ENCODE measurements at regions not wholly inside any gene's neighbourhood (a gene's known extent, or its start where the extent isn't known, plus 50 kb on each side); places are given as distances from the start of the nearest gene placed in this dataset.
"Not testable (repeated sequence)": the region's sequence is repeated elsewhere in the genome, so short reads cannot be mapped to it uniquely, and the experiment has no call there.

GRCh38 chr16:17939723-17940122 lies 396.8 kb downstream of the NPIPA8 start:
- no peak for DNase-seq

- DNase-seq = no peak
These were observed 397.4 kb downstream of the NPIPA8 start for GRCh38 chr16:17939122-17939536.

DNA sequence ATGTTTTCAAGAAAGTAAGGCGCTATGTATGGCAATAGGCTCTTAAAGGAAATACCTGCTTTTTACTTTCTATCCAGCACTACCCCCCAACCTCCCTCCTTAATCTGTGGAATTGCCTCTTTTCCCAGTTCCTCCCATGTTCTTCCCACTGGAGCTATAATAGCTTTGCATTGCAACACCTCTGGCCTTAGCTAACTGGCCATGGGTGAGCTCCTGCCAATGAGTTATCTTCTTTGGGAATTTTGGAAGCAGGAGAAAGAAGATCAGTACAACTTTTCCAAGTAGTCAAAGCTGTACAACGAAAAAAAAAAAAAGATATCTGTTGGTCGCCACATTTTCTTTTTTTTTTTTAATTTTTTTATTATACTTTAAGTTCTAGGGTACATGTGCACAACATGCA lies 398.0 kb downstream of the NPIPA8 start:
- no peak for DNase-seq

GRCh38 chr16:17936766-17937402 lies 399.7 kb downstream of the NPIPA8 start:
- DNase-seq = no peak

DNA sequence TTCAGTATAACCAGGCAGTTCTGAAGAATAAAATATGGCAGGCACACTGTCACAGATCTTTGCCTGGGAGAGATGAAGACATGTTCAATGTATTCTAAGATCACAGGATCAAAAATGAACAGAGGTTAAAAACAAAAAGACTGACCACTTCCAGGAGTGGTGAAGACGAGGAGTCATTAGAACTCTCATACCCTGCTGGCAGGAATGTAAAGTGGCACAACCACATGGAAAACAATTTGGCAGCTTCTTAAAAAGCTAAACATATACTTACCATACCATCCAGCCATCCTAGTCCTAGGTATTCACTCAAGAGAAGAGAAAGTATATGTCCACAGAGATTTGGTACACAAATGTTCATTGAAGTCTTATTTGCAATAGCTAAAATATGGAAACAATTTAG lies 406.3 kb downstream of the NPIPA8 start:
- no peak for DNase-seq

DNA sequence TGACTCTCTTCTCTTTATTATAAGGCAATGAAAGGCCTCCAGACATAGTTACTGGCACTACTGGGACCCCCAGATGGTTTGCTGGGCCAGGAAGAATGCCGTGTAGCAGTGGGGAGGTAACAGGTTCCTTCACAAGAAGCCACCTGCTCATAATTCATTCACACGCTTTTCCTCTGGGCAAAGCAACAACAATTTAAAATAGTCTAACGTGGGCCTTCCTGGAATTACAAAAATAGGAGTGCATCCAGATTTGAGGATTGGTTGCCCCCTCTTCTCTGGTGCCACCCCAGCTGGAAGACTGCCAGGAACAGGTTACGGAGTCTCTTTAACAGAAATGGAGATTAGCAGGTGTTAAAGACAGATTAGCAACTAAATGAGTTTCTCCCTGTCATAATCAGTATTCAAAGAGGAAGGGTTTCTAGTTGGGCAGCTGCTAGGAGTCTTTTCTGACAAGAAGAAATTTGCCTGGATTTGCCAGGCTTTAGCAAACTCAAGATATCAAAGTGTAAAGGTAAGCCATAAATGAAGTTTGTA lies 409.6 kb downstream of the NPIPA8 start:
- DNase-seq = no peak

DNA sequence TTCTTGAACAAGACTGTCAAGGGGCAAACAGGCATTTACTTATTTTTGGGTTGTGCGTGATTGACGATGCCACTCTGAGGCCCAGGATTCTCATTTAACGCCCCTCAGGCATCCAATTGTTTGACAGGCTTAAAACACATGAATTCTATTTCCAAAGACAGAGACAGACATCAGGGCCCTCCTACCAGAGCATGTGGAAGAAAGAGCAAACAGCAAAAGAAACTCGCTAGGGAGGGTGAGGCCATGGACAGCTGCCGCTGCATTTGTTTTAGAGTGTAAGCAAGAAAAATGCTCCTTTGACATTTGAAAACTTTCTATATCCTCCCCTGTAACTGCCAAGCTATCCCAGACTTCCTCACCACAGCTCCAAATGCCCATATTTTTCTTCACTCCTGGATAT lies 410.1 kb downstream of the NPIPA8 start:
- no peak for DNase-seq

GRCh38 chr16:17925761-17926160 lies 410.8 kb downstream of the NPIPA8 start:
- DNase-seq = no peak

DNA sequence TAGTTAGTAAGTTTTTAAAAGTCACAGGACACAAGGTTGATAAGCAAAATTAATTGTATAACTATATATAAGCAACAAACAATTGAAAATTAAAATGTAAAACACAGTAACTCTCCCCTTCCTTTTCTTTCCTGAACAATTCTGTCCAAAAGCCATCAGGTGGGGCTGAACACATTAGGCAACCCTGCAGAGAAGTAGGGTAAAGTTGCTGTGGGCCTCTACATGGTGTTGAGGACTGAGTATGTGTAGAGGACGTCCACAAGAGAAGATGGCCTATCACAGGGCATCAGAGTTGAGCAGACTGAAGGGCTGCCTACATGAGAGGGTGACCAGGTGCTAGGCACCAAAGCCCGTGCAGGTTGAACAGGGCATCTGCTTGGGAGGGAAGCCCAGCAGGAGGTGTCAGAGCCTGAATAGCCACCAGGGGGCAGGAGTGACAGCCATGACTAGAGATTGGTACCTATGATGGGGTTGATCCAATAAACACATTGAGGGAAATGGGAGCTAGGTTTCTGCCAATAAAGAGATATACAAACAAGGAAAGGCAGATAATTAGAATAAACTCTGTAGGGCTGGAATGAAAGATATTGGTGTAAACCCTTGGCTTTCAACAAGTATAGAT lies 415.1 kb downstream of the NPIPA8 start:
- DNase-seq = no peak

- DNase-seq = no peak
These were observed 419.1 kb downstream of the NPIPA8 start for GRCh38 chr16:17917316-17918019.

DNA sequence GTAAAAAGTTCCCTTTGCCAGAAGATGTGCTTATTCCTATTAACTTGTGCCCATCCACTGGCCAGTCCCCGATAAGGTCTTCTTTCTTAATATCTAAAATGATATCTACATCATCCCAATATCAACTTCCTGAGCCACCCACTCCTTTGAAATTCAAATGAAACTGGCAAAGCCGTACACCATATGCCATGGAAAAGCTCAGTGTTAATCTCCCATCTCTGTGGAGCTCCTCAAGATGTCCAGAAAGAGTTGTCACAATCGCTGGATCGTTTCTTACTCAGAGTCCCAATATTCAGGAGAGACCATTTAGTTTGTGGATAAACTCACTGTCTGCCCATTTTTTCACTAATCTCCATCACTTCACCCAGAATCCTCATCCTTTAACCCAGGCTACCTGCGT lies 420.7 kb downstream of the NPIPA8 start:
- no peak for DNase-seq

DNA sequence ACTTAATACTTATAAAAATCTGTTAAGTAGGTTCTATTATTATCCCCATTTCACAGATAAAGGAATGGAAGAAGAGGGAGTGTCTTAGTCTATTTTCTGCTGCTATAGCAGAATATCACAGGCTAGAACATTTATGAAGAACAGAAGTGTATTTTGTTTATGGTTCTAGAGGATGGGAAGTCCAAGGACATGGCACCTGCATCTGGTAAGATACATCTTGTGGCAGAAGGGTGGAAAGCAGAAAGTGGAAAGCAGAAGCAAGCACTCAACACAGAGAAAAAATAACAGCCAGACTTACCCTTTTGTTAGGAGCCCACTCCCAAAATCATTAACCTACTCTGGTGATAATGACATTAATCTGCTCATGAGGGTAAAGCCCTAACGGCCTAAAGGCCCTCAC lies 422.4 kb downstream of the NPIPA8 start:
- no peak for DNase-seq

DNA sequence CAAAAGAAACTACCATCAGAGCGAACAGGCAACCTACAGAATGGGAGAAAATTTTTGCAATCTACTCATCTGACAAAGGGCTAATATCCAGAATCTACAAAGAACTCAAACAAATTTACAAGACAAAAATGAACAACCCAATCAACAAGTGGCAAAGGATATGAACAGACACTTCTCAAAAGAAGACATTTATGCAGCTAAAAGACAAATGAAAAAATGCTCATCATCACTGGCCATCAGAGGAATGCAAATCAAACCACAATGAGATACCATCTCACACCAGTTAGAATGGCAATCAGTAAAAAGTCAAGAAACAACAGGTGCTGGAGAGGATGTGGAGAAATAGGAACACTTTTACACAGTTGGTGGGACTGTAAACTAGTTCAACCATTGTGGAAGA lies 425.0 kb downstream of the NPIPA8 start:
- not testable (repeated sequence) for DNase-seq

GRCh38 chr16:17906626-17907025 lies 429.9 kb downstream of the NPIPA8 start:
- not testable (repeated sequence) for DNase-seq

- no peak for DNase-seq
These were observed 430.5 kb upstream of the XYLT1 start for GRCh38 chr16:17901309-17901708.

DNA sequence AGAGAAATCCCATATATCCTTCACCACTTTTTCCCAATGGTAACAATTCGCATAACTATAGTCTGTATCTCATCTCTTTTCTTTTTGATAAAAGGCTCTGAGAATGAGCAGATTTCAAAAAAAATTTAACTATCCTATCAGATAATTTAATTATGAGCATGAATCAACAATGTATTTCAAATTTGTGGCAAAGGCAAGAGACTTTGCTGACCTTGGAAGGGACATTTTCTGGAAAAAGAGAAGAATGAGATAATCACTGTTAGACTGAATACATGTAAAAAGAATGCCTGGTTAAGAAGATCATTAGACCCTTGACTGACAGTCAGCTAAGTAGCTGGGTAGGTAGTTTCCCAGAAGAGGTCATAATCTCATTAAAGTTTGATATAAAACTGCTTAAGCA lies 428.4 kb upstream of the XYLT1 start:
- DNase-seq = no peak

- DNase-seq = no peak
These were observed 417.2 kb upstream of the XYLT1 start for GRCh38 chr16:17887963-17888362.

DNA sequence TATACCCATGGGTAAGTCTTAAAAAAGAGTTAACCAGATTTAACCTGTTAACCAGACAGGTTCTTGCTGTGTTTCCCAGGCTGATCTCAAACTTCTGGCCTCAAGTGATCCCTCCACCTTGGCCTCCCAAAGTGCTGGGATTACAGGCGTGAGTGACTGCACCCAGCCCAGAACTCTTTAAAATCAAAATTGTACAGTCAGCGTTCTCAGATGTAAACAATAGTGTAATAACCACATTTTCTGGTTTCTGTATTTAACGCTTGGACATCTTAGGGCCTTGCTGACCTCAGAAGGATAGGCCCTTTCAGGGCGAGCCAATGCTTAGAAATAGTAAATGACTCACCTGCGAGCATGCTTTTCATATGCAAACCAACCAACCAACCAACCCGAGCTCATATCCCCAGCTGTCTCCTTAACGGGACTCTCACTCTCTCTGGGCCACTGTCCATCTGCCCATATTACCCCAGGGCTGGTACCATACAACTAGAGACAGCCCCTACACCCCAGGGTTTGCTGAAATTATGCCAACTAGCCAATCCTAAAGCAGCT lies 415.0 kb upstream of the XYLT1 start:
- DNase-seq = no peak

DNA sequence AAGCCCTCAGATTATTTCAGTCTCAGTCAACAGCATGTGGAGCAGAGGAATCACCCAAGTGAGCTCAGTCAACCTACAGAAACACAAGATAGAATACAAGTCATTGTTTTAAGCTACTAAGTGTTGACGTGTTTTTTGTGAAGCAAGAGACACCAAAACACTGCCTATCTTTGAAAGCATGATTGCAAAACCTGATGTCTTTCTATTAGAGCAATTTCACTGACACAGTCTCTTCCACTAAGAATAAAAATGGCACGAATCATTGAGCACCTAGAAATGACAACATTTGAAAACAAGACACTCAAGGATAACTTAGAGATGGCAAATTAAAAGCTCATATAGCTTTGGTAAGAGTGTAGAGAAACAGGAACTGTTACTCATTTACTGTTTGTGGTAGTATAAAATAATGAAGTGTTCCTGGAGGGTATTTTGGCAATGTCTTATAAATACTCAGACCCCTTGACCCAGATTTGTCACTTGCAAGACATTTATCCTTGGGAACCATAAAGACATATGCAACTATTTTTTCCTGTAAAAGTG lies 407.1 kb upstream of the XYLT1 start:
- DNase-seq = no peak

GRCh38 chr16:17866996-17867395 lies 396.2 kb upstream of the XYLT1 start:
- DNase-seq = no peak

GRCh38 chr16:17861981-17862479 lies 391.3 kb upstream of the XYLT1 start:
- no peak for DNase-seq

GRCh38 chr16:17858061-17858460 lies 387.3 kb upstream of the XYLT1 start:
- no peak for DNase-seq

DNA sequence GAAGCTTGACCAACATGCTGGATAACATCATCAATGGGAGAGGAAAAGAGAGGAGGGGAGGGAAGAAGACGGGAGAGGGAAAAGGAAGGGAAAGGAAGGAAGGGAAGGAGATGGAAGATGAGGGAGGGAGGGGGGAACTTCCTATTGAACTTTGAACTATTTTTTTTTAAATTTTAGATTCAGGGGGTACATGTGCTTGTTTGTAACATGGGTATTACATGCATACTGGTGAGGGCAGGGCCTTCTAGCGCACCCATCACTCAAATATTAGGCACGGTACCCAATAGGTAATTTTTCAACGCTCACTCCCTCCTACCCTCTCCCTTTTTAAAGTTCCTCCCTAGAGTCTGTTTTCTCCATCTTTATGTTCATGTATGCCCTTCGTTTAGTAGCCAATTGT lies 383.2 kb upstream of the XYLT1 start:
- DNase-seq = no peak
